Neural cell (in vitro differentiated cells): ENCODE measurements at regions not wholly inside any gene's neighbourhood (a gene's known extent, or its start where the extent isn't known, plus 50 kb on each side); places are given as distances from the start of the nearest gene placed in this dataset.

Experiments used
- CTCF ChIP-seq: fragments of 450-650 bp; IDR thresholded peaks from 2 replicates; pipeline ENCODE4 v1.5.1; 2014; ENCODE audit warnings: antibody characterized with exemption, mild to moderate bottlenecking, moderate library complexity; ENCODE audit not compliant: poor library complexity, severe bottlenecking
- EP300 ChIP-seq: fragments of 450-650 bp; conservative IDR thresholded peaks from 2 replicates; pipeline ENCODE4 v1.6.1; 2014; ENCODE audit warnings: antibody characterized with exemption, mild to moderate bottlenecking, moderate library complexity; ENCODE audit not compliant: poor library complexity, severe bottlenecking
- REST ChIP-seq: IDR thresholded peaks from 2 replicates; pipeline ENCODE4 v1.6.1; 2012; ENCODE audit warnings: borderline replicate concordance
- SMC3 ChIP-seq: fragments of 450-650 bp; conservative IDR thresholded peaks from 2 replicates; pipeline ENCODE4 v1.6.1; 2014; ENCODE audit warnings: antibody characterized with exemption, mild to moderate bottlenecking, moderate library complexity; ENCODE audit not compliant: poor library complexity

GRCh38 chr3:150346266-150346665, 61.8 kb upstream of the TSC22D2 start:
- TF ChIP-seq CTCF (no peak), SMC3 (no peak), EP300 (no peak), REST (no peak)
